Vagina (tissue), 2 donors: ENCODE measurements at regions not wholly inside any gene's neighbourhood (a gene's known extent, or its start where the extent isn't known, plus 50 kb on each side); places are given as distances from the start of the nearest gene placed in this dataset.
A peak's percentile ranks its signal among the peaks of the same experiment; 100 is the strongest.

Experiments used
- DNase-seq, 2 donors: peaks; one replicate each; pipeline ENCODE4 v3.0.0-alpha.2; 2017; ENCODE audit errors: extremely low spot score in 2 of 2
- H3K27ac ChIP-seq: fragments of 200-600 bp; sonication (generic); one replicate; pipeline ENCODE4 v1.5.1; 2019
- H3K27me3 ChIP-seq: fragments of 200-600 bp; sonication (generic); one replicate; pipeline ENCODE4 v1.5.1; 2019
- H3K36me3 ChIP-seq, 2 donors: fragments of 200-600 bp; sonication (generic); one replicate each; pipeline ENCODE4 v1.5.1; 2017 to 2019
- H3K4me1 ChIP-seq: fragments of 200-600 bp; sonication (generic); one replicate; pipeline ENCODE4 v1.5.1; 2019
- H3K4me3 ChIP-seq, 2 donors: fragments of 200-600 bp; sonication (generic); 1 replicate in 1 of 2; 2 replicates in 1 of 2; pipeline ENCODE4 v1.5.1; 2016 to 2019
- H3K9me3 ChIP-seq: fragments of 200-600 bp; sonication (generic); one replicate; pipeline ENCODE4 v1.5.1; 2019
- POLR2A ChIP-seq, 2 donors: fragments of 450-650 bp; IDR thresholded peaks; one replicate each; pipeline ENCODE4 v1.6.1; 2017; ENCODE audit warnings: antibody characterized with exemption in 2 of 2, mild to moderate bottlenecking in 2 of 2, moderate library complexity in 2 of 2
- POLR2AphosphoS5 ChIP-seq, 2 donors: sonication (generic); formaldehyde crosslinking; IDR thresholded peaks; one replicate each; pipeline ENCODE4 v1.9.0; 2017; ENCODE audit warnings: antibody characterized with exemption in 2 of 2, mild to moderate bottlenecking in 2 of 2, low read depth in 1 of 2; ENCODE audit not compliant: insufficient read depth in 1 of 2
- intact Hi-C: fragments of 100-400 bp; cut with DNase I; formaldehyde crosslinking; loops from one replicate; pipeline ENCODE4 v1.15.1; 2023
- TF ChIP-seq, protein P1 (sequence below), 3 experiments: fragments of 450-650 bp in 2 of 3; fragments of 200-600 bp in 1 of 3; sonication (generic) in 1 of 3; IDR thresholded peaks; one replicate each; pipeline ENCODE4 v1.5.1; 2017 to 2019; ENCODE audit warnings: antibody characterized with exemption in 3 of 3, mild to moderate bottlenecking in 2 of 3, moderate library complexity in 2 of 3

DNA sequence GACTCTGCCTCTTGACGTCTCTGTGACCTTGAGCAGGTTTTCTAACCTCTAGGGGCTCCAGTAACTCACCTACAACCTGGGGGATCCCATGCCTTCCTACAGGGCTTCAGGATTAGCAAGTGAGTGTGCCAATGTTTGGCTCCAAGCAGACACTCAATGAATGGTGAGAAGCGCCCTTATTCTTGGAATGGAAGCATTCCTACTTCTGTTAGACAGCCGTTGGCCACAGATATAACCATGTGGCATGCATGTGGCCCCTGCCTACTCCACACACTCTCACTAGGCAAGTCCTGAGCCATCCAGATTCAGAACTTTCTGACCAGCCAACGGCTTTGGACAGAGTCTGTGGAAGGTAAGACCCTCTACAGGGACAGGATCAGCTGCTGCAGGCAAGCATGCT, 108.9 kb upstream of the LYZL2 start:
- TF ChIP-seq POLR2AphosphoS5 (IDR thresholded peaks at IDR 0.05; ENCODE audit: insufficient read depth in 1 of 2, low read depth in 1 of 2) (no peak), POLR2A (IDR thresholded peaks at IDR 0.05) (no peak)
- TF ChIP-seq, protein P1, sequence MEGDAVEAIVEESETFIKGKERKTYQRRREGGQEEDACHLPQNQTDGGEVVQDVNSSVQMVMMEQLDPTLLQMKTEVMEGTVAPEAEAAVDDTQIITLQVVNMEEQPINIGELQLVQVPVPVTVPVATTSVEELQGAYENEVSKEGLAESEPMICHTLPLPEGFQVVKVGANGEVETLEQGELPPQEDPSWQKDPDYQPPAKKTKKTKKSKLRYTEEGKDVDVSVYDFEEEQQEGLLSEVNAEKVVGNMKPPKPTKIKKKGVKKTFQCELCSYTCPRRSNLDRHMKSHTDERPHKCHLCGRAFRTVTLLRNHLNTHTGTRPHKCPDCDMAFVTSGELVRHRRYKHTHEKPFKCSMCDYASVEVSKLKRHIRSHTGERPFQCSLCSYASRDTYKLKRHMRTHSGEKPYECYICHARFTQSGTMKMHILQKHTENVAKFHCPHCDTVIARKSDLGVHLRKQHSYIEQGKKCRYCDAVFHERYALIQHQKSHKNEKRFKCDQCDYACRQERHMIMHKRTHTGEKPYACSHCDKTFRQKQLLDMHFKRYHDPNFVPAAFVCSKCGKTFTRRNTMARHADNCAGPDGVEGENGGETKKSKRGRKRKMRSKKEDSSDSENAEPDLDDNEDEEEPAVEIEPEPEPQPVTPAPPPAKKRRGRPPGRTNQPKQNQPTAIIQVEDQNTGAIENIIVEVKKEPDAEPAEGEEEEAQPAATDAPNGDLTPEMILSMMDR (IDR thresholded peaks at IDR 0.05), result no peak
- H3K36me3 ChIP-seq, result no peaks in the 10 kb centered on the region
- no peak for DNase-seq
- no peaks in the 10 kb centered on the region for H3K9me3 ChIP-seq
- no peak overlapping the region for H3K27ac ChIP-seq
- no peak overlapping the region for H3K4me3 ChIP-seq
- no peaks in the 10 kb centered on the region for H3K27me3 ChIP-seq
- peaks cover 11% of the 10 kb centered on the region for H3K4me1 ChIP-seq
- intact Hi-C loops, result no loop called here

DNA sequence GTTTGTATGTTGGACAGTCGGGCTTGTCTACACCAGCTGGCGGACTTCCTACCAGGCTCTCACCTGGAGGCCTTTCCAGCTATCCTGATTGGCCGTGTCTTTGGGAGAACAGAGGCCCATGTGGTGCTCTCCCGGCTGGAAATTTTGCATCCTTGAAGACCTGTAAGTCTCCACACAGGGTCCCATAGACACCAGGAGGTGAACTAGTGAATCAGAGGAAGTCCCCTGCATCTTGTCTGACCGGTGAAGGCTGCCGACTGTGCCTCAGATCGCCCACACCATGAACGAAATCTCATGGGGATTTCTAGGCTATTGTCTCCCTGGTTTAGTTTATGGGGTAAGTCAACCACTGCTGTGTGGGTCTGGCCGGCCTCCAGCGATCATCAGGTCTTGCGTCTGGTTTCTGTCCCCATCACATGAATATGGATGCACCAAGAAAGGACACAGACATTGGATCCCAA, 108.4 kb upstream of the LYZL2 start:
- H3K27ac ChIP-seq, result peak overlapping the region; percentile 18
- TF ChIP-seq POLR2AphosphoS5 (IDR thresholded peaks at IDR 0.05; ENCODE audit: insufficient read depth in 1 of 2, low read depth in 1 of 2), result no peak
- no peak for TF ChIP-seq POLR2A (IDR thresholded peaks at IDR 0.05)
- TF ChIP-seq, protein P1 (IDR thresholded peaks at IDR 0.05), result no peak
- no peaks in the 10 kb centered on the region for H3K36me3 ChIP-seq
- DNase-seq, result no peak
- H3K9me3 ChIP-seq, result no peaks in the 10 kb centered on the region
- peaks cover 11% of the 10 kb centered on the region for H3K4me1 ChIP-seq
- no peaks in the 10 kb centered on the region for H3K27me3 ChIP-seq
- H3K4me3 ChIP-seq, result no peak overlapping the region
- intact Hi-C loops, result no loop called here

DNA sequence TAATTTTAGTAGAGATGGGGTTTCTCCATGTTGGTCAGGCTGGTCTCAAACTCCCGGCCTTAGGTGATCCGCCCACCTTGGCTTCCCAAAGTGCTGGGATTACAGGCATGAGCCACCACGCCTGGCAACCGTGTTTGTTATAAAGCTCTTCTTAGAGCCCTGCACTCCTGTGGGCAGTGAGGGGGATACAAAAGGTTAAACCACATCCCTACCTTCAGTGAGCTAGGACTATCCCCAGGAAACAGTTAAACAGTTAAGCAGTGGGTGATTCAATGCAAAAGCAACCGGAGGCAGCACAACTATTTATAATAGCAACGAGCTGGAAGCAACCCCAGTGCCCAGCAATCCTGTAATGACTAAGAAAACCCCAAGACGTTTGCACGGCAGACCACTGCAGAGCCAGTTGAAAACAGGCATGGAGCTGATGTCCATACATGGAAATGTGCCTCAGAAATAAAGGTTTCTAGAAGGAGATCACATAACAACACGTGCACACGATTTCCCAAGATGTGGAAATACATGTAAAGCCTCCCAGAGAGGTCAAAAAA, 107.2 kb upstream of the LYZL2 start:
- Histone ChIP-seq H3K27me3 (no peaks in the 10 kb centered on the region), H3K9me3 (no peaks in the 10 kb centered on the region), H3K36me3 (no peaks in the 10 kb centered on the region), H3K4me3 (no peak overlapping the region), H3K27ac (peak overlapping the region; percentile 57), H3K4me1 (peaks cover 11% of the 10 kb centered on the region)
- DNase-seq, result no peak
- TF ChIP-seq POLR2A (IDR thresholded peaks at IDR 0.05) (no peak), POLR2AphosphoS5 (IDR thresholded peaks at IDR 0.05; ENCODE audit: insufficient read depth in 1 of 2, low read depth in 1 of 2) (peak in 1 of 2 donors; percentile 65)
- TF ChIP-seq, protein P1 (IDR thresholded peaks at IDR 0.05), result no peak
- intact Hi-C loops, result no loop called here

DNA sequence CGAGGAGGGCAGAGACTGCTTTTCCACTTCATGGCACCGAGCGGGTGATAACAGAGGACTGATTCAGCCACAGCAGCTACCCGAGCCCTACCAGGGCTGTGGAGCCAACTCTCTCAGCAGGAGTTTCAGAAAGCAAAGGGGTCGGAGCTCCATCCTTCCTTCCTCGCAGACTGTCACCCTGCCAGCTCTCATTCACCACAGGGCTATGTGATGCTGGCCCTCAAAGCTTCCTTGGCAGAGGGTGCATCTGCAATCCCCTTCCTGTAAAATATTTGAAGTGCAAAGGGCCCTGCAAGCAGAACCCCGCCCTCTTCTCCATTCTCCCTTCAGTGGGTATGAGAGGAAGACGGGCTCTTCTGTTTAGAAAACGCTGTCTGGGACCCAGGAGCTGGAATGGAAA, 105.3 kb upstream of the LYZL2 start:
- TF ChIP-seq, protein P1 (IDR thresholded peaks at IDR 0.05), result no peak
- TF ChIP-seq POLR2AphosphoS5 (IDR thresholded peaks at IDR 0.05; ENCODE audit: insufficient read depth in 1 of 2, low read depth in 1 of 2) (no peak), POLR2A (IDR thresholded peaks at IDR 0.05) (no peak)
- Histone ChIP-seq H3K27me3 (no peaks in the 10 kb centered on the region), H3K9me3 (no peaks in the 10 kb centered on the region), H3K27ac (no peak overlapping the region), H3K36me3 (no peaks in the 10 kb centered on the region), H3K4me3 (no peak overlapping the region), H3K4me1 (peaks cover 11% of the 10 kb centered on the region)
- intact Hi-C loops, result no loop called here
- DNase-seq, result no peak

DNA sequence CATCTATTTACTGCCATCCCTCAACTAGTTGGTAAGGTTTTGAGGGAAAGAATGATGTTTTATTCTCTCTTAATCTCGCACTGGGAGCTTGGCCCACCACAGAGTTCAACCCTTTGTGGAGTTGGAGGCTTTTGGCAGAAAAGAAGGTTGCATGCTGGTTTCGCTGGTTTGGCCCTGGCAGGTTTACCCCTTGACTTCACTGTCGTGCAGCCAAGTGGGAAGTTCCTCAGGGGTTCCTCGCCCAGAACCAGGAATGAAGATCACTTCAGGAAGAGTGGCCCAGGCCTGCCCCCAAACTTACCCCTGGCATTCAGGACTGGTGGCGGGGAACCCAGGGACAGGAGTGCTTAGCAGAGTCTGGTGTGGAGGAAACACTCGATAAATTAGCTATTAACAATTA, 103.1 kb upstream of the LYZL2 start:
- H3K27me3 ChIP-seq, result no peaks in the 10 kb centered on the region

More for the DNA sequence above, 103.1 kb upstream of the LYZL2 start:
- no peak for DNase-seq
- Histone ChIP-seq H3K4me3 (no peak overlapping the region), H3K4me1 (peaks cover 11% of the 10 kb centered on the region), H3K36me3 (no peaks in the 10 kb centered on the region), H3K9me3 (no peaks in the 10 kb centered on the region), H3K27ac (no peak overlapping the region)
- TF ChIP-seq POLR2A (IDR thresholded peaks at IDR 0.05) (no peak), POLR2AphosphoS5 (IDR thresholded peaks at IDR 0.05; ENCODE audit: insufficient read depth in 1 of 2, low read depth in 1 of 2) (no peak)
- TF ChIP-seq, protein P1 (IDR thresholded peaks at IDR 0.05), result no peak
- intact Hi-C loops, result no loop called here
